GM18520 (cell line): ENCODE measurements at regions not wholly inside any gene's neighbourhood (a gene's known extent, or its start where the extent isn't known, plus 50 kb on each side); places are given as distances from the start of the nearest gene placed in this dataset.
"Not testable (repeated sequence)": the region's sequence is repeated elsewhere in the genome, so short reads cannot be mapped to it uniquely, and the experiment has no call there.

ENCODE experiments used
- ATAC-seq: cut with Tn5 transposase; IDR thresholded peaks from one replicate; pipeline ENCODE4 v1.9.1; 2021; ENCODE audit not compliant: unreplicated experiment

- no peak for ATAC-seq
These were observed 162.3 kb upstream of the TRIB2 start for GRCh38 chr2:12554224-12555011.

GRCh38 chr2:12555012-12555645 lies 161.6 kb upstream of the TRIB2 start:
- ATAC-seq: no peak

- no peak for ATAC-seq
These were observed 160.0 kb upstream of the TRIB2 start for GRCh38 chr2:12556762-12557161.

- ATAC-seq: no peak
These were observed 159.0 kb upstream of the TRIB2 start for GRCh38 chr2:12557688-12558087.

GRCh38 chr2:12558519-12558918 lies 158.2 kb upstream of the TRIB2 start:
- ATAC-seq: no peak

GRCh38 chr2:12560618-12561017 lies 156.1 kb upstream of the TRIB2 start:
- ATAC-seq: no peak

- ATAC-seq: no peak
These were observed 149.3 kb upstream of the TRIB2 start for GRCh38 chr2:12567411-12567810.

GRCh38 chr2:12569510-12569909 lies 147.2 kb upstream of the TRIB2 start:
- ATAC-seq: not testable (repeated sequence)

GRCh38 chr2:12569929-12570328 lies 146.8 kb upstream of the TRIB2 start:
- ATAC-seq: not testable (repeated sequence)

- no peak for ATAC-seq
These were observed 139.6 kb upstream of the TRIB2 start for GRCh38 chr2:12577091-12577490.

GRCh38 chr2:12577567-12578253 lies 139.0 kb upstream of the TRIB2 start:
- no peak for ATAC-seq

GRCh38 chr2:12579018-12579417 lies 137.7 kb upstream of the TRIB2 start:
- ATAC-seq: no peak

GRCh38 chr2:12584338-12584737 lies 132.4 kb upstream of the TRIB2 start:
- ATAC-seq: no peak

- ATAC-seq: no peak
These were observed 131.0 kb upstream of the TRIB2 start for GRCh38 chr2:12585784-12586183.

- no peak for ATAC-seq
These were observed 129.5 kb upstream of the TRIB2 start for GRCh38 chr2:12587228-12587627.

GRCh38 chr2:12587729-12588522 lies 128.8 kb upstream of the TRIB2 start:
- peak; percentile 79 for ATAC-seq

GRCh38 chr2:12588986-12589385 lies 127.8 kb upstream of the TRIB2 start:
- ATAC-seq: no peak

GRCh38 chr2:12589802-12590320 lies 126.9 kb upstream of the TRIB2 start:
- ATAC-seq: no peak

- no peak for ATAC-seq
These were observed 124.4 kb upstream of the TRIB2 start for GRCh38 chr2:12592296-12592695.

- ATAC-seq: no peak
These were observed 122.1 kb upstream of the TRIB2 start for GRCh38 chr2:12594590-12594989.

- no peak for ATAC-seq
These were observed 120.0 kb upstream of the TRIB2 start for GRCh38 chr2:12596771-12597170.
